Stimulated activated CD4-positive, alpha-beta T cell treated with anti-CD3 and anti-CD28 coated beads, TNF-alpha, amount 100 ng/mL, for 48 hours (primary cell): ENCODE measurements at regions not wholly inside any gene's neighbourhood (a gene's known extent, or its start where the extent isn't known, plus 50 kb on each side); places are given as distances from the start of the nearest gene placed in this dataset.

Experiments used
- DNase-seq, 3 donors: peaks; one replicate each; pipeline ENCODE4 v3.0.0-alpha.2; 2020; ENCODE audit warnings: low read depth in 3 of 3

GRCh38 chr4:22336822-22337221 is 179.0 kb downstream of the ADGRA3 start:
- DNase-seq = no peak

- DNase-seq = no peak
Measured at GRCh38 chr4:22334155-22334554, 181.7 kb downstream of the ADGRA3 start.

- no peak for DNase-seq
Measured at GRCh38 chr4:22324422-22324821, 191.4 kb downstream of the ADGRA3 start.

- no peak for DNase-seq
Measured at GRCh38 chr4:22323691-22324090, 192.2 kb downstream of the ADGRA3 start.

GRCh38 chr4:22322996-22323395 is 192.9 kb downstream of the ADGRA3 start:
- no peak for DNase-seq

GRCh38 chr4:22315628-22316027 is 200.2 kb downstream of the ADGRA3 start:
- DNase-seq = no peak

GRCh38 chr4:22313976-22314375 is 201.9 kb downstream of the ADGRA3 start:
- no peak for DNase-seq

GRCh38 chr4:22312113-22312512 is 203.8 kb downstream of the ADGRA3 start:
- DNase-seq = no peak

- DNase-seq = no peak
Measured at GRCh38 chr4:22301253-22301652, 214.6 kb downstream of the ADGRA3 start.

- no peak for DNase-seq
Measured at GRCh38 chr4:22299678-22300077, 216.2 kb downstream of the ADGRA3 start.

- no peak for DNase-seq
Measured at GRCh38 chr4:22287631-22288030, 228.2 kb downstream of the ADGRA3 start.

- no peak for DNase-seq
Measured at GRCh38 chr4:22268350-22269025, 247.4 kb downstream of the ADGRA3 start.

GRCh38 chr4:22264261-22264660 is 251.6 kb downstream of the ADGRA3 start:
- no peak for DNase-seq

- no peak for DNase-seq
Measured at GRCh38 chr4:22253431-22253830, 262.4 kb downstream of the ADGRA3 start.

- no peak for DNase-seq
Measured at GRCh38 chr4:22246847-22247246, 269.0 kb downstream of the ADGRA3 start.

GRCh38 chr4:22245294-22245693 is 270.6 kb downstream of the ADGRA3 start:
- no peak for DNase-seq

GRCh38 chr4:22241415-22241814 is 274.5 kb downstream of the ADGRA3 start:
- no peak for DNase-seq

- no peak for DNase-seq
Measured at GRCh38 chr4:22240814-22241213, 275.1 kb downstream of the ADGRA3 start.

- DNase-seq = no peak
Measured at GRCh38 chr4:22238742-22239141, 277.1 kb downstream of the ADGRA3 start.

- DNase-seq = no peak
Measured at GRCh38 chr4:22237846-22238494, 277.9 kb downstream of the ADGRA3 start.

- peak; percentile 3 to 34 (median 17) for DNase-seq
Measured at GRCh38 chr4:22237155-22237751, 278.6 kb downstream of the ADGRA3 start.

GRCh38 chr4:22235698-22236097 is 280.2 kb downstream of the ADGRA3 start:
- no peak for DNase-seq

GRCh38 chr4:22233230-22233629 is 282.6 kb downstream of the ADGRA3 start:
- DNase-seq = no peak
